ENCODE measurements at regions not wholly inside any gene's neighbourhood (a gene's known extent, or its start where the extent isn't known, plus 50 kb on each side); places are given as distances from the start of the nearest gene placed in this dataset.

DNA sequence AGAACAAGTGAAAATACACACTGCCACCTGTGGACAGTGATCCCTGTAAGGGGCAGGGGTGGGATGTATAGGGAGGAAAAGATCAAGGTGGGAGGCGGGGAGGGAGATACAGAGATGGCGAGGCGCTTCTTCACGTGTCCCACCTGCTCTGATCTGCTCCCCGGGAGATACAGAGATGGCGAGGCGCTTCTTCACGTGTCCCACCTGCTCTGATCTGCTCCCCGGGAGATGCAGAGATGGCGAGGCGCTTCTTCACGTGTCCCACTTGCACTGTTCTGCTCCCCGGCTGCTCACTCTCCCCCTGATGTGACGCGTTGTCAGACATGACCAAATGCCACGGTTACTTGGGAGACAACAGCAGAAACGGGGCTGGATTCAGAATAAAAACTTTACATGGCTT is 308.3 kb upstream of the SHH start:
- DNase-seq: no peak

- DNase-seq: peak; percentile 34
Observed at GRCh38 chr7:156119771-156120170, 307.5 kb upstream of the SHH start.

- DNase-seq: no peak
Observed at GRCh38 chr7:156118248-156118645, 306.0 kb upstream of the SHH start.

DNA sequence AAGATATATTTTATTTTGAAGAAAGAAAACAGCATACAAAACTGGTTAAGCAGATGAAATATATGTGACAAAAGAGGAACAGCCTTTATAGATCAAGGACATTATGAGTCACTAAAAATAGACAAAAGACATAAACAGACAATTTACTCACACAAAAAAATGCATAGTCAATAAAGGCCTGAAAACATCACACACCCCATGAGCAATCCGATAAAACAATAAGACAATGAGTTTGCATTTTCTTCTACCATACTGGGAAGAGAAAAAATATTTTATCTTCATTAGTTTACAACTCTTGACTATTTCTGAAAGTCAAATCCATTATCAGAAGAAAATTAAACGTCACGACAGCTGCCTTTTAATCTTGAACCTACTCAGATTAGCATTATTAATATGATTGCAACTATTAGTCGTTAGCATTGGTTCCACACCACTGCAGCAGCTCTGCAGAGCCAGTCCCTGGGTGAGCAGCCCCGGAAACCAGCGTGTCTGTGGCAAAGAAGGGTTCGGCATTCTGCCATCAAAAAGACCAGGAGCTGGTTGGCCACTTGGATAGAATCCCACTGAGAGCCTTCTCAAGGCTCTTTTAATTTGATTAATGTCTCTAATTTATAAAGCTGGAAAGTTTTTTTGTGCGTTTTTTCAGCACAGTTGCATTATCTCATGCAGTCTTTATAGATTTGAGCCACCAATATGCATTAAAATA is 305.4 kb upstream of the SHH start:
- DNase-seq: no peak

GRCh38 chr7:156116514-156117215 is 304.4 kb upstream of the SHH start:
- DNase-seq: no peak

DNA sequence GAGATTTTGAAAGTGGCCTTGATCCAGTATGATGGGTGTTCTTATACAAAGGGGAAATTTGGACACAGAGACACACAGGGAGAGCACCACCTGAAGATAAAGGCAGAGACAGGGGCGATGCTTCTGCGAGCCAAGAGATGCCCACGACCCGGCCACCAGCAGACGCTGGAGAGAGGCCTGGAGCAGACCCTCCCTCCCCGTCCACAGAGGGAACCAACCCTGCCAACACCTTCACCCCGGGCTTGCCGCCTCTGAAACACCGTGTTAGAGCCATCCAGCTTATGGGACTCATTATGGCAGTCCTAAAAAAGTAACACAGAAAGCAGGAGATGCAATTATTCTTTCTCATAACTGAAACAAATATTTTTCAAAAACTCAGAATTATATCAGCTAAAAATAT is 303.3 kb upstream of the SHH start:
- DNase-seq: no peak

- peak; percentile 78 for DNase-seq
Observed at GRCh38 chr7:156113731-156114130, 301.5 kb upstream of the SHH start.

- no peak for DNase-seq
Observed at GRCh38 chr7:156109988-156110387, 297.7 kb upstream of the SHH start.

DNA sequence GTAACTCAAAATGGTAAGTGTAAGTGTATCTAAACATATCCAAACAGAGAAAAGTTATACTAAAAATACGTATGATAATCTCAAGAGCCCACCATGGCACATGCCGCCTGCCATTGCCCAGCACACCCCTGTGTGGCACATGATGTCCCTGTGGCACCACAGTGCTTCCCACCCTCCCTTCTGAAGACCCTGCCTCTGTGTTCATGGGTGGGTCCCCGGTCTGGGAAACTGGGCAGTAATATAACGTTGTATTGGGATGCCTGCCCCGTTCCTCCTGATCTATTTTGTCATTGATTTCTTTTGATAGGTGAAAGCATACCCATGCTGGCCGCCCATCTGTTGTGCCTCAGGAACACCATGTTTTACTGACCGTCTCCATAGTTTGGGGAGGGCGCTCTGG is 296.8 kb upstream of the SHH start:
- no peak for DNase-seq

- DNase-seq: no peak
Observed at GRCh38 chr7:156107957-156108356, 295.7 kb upstream of the SHH start.

DNA sequence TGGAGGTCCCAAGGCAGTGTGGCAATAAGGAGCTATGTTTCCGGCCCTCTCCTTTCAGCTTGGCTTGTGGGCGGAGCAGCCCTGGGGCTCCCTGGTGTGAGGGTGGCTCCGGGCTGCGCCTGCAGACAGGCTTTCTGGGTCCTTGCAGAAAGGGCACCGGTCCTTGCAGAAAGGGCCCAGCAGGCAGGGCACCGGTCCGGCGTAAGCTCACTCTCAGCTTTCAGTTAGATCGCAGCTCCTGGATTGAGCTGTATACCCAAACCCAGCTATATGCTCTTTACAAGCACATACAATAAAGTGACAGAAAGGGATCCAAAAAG is 293.8 kb upstream of the SHH start:
- no peak for DNase-seq

DNA sequence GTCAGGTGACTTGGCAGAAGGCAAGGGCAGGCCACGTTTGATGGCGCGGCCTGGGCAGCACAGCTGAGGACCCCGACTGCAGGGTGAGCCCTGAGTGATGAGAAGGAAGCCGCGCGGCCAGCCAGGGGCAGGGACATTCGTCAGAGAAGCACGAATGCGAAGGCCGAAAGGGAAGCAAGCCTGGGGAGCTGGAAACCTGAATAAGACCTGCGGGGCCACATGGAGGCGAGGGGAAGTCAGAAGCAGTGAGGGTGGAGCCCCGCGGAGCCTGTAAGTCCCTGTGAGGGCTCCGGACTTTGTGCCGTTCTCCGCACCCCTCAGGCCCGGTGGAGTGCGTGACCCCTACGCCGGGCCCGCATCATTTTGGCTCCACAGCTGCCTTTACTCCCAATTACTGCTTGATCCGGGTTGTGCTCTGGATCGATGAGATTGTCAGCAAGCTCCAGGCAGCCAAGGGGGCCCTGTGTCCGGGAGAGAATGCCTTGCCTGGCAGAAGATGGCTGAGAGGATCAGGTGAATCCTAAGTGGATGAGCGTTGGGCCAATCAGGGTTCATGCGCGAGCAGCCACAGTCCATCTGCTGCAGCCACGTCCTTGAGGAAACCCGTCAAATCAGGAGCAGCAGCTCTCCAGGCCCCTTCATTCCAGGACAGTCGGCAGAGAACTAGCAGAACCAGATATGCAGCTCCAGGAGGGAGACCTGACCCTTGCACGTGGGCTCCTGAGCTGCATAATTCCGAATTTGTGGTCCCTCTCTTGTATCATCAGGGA is 293.3 kb upstream of the SHH start:
- DNase-seq: peak; percentile 65

- DNase-seq: peak; percentile 33
Observed at GRCh38 chr7:156104501-156105336, 292.5 kb upstream of the SHH start.

GRCh38 chr7:156102267-156102666 is 290.0 kb upstream of the SHH start:
- DNase-seq: no peak

GRCh38 chr7:156101355-156101754 is 289.1 kb upstream of the SHH start:
- DNase-seq: no peak

DNA sequence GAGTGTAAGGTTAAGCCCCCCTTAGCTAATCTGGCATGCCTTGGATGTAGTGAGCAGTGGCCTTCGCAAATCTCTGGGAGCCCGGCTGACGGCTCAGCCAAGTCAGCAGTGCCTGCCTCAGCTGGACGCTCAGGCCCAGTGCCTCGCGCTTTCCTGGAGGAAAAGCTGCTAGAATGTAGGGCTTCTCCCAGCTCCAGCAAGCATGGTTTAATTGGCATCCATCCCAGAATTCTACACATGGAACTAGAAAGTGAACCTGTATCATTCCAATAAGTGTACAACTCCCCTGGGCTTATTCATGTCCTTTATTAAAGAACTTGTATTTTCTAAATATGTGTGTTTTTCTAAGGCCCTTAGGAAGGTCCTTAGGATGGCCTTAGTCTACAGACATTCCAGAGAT is 287.8 kb upstream of the SHH start:
- peak; percentile 42 for DNase-seq

DNA sequence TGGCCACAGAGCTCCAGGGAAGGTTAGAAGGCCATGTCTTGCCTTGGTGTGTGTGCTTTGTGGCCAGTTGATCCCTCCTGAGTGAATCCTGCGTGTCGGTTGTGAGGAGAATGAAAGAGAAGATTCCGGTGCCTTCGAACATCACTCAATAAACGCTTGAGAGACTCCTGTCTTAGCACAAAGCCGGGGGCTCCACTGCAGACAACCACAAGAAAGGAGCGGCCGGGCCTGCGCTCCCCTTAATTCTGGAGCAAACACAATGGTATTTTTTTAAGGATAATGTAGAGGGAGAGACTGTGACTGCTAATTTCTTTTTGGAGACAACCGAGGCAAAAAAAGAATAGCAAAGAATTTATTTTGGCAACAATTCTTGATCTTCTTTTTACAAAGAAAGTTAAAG is 286.8 kb upstream of the SHH start:
- DNase-seq: peak; percentile 18

DNA sequence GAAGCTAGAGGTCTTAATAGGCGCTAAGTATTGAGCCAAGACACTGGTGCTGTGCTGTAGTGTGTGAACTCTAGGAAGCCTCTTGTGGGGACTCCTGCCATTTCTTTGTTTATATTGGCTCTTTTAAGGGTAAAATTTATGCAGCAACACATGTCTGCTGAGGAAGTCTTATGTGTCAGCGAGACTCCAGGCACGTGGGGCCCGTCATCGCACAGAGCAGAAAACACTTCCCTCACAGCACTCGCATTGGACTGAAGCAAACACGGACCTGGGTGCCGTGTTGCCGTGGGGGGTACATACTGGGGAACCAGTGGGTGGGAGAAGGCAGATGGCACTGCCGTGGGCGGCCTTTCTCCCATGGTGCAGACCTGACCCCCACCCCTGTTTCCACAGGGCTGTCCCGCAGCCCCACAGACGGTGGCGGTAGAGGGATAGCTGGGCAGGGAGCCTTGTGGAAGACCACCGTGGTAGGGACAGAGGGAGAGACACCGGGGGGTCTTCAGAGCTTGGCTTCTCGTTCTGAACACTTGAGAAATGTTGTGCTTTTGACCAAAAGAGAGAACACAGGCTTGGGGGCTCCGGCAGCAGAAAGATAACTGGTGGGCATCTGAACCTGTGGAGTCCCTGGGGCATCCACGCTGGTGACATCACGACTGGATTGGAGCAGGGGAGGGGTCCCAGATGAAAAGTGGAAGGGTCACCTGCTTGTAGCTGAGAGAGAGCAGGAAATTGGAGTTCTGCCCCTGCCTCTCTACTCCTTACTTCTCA is 284.7 kb upstream of the SHH start:
- DNase-seq: peak; percentile 30

DNA sequence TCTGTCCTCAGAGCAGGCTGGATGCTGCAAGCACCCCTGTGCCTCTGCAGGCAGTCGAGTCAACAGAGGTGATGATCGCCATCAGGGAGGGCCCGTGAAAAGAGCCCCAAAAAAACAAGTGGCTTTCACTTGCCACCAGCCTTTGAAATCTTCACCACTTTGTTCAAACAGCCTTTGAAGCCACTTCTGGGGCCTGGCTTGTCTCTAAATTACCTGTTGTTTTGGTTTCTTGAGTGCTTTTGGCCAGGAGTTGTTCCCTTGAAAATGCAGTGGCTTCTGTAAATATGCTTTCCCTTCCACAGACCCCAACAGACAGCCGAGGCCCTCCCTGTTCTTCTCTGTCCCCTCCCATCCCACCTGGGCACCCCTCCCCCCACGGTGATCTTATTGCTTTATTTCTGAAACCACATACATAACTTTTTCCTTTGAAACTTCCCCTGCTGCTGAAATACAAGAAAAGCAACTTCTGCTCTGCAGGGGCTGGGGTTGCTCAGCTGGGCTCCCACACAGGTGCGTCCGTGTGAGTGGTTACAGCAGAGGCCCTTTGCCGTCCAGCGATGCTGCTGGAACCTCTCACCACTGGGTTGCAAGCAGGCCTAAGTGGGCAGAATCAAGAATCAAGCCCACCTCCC is 283.8 kb upstream of the SHH start:
- DNase-seq: peak; percentile 23

GRCh38 chr7:156094350-156095146 is 282.3 kb upstream of the SHH start:
- DNase-seq: peak; percentile 56

GRCh38 chr7:156092307-156092706 is 280.0 kb upstream of the SHH start:
- no peak for DNase-seq
